NCI-H748 (cell line): ENCODE measurements at regions not wholly inside any gene's neighbourhood (a gene's known extent, or its start where the extent isn't known, plus 50 kb on each side); places are given as distances from the start of the nearest gene placed in this dataset.

Experiments
- DNase-seq: peaks from one replicate; lab custom pipeline; 2025; ENCODE audit not compliant: unreplicated experiment; lab: John Stamatoyannopoulos, UW

DNA sequence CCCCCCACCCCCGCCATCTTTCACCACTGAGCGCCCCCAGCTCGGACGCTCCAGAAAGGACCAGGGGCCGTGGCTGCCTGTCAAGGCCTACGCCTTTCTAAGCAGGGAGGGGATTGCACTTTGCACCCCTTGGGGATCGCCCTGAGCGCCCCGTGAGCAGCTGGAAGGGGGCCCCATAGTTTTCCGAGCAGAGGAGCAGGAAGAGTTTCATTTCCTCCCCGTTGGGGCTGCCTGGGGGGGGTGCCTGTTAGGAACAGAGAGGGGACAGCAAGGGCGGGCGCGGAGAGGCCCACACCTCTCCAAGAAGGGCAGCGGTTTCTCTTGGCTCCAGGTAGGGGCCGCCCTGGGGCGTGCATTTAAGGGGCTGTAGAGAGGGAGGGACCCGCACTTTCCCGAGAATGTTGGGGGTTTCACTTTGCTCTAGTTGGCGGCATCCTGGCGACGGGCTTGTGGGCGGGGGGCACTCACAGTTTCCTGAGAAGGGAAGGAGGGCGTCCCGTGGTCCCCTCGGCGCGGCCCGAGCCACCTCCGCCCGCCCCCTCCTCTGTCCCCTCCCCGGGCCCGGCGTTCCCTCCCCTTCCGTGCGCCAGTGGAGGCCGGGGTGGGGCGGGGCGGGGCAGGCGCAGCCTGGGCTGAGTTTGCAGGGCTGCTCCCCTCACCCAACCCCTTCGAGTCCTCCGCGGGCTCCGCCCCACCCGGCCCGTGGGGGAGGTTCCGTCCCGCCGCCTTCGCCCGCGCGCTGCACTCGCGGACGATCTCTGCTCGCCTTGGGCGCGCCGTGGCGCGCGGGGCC lies 82.3 kb upstream of the CD99 start:
- no peak for DNase-seq

- no peak for DNase-seq
These were observed 84.0 kb upstream of the CD99 start for GRCh38 chrX:2607113-2607512.

GRCh38 chrX:2600564-2600963 lies 90.5 kb upstream of the CD99 start:
- no peak for DNase-seq

DNA sequence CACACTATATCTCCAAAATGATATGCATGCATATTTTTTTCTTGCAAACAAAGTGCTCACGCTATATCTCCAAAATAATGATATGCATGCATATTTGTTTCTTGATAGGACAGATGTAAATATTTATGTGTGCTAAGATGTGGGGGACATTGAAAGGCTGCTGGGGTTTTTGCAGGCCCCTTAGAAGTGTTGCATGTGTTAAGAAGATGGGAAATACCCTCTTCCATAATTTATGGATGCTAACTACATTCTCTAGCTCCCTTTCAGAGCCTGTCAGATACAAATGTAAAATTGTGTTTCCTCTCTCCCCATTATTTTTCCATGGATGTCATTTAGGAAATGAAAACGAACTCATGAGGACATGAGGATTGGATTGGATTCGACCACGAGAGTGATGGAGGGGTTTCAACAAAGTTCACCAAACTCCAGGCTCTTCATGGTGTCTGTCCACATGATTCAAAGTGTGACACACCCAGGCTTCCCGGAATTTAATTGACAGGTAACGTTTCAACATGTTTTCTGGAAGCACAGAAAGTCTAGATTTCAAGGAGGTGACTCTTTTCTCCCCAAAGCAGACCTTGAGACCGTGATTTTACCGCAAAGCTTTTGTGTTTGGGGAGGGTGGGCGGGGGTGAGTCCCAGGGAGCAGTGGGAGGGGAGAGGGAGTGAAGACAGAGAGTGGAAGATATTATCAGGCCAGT lies 94.4 kb upstream of the CD99 start:
- DNase-seq = no peak

DNA sequence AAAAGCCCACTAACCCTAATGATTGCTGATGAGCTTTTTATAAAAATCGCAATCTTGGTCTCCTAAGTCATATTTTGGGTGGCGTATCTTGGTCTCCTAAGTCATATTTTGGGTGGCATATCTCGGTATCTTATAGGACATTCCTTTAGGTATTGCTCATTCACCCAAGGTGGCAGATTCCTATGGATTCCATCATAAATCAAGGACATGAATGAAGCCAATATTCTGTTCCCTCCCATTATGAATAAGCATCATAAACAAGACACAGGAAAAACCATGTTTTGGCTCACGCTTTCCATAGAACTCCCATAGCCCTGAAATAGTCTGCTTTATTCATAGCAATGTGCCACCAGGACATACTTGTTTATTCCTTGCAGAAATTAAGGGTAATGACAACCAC lies 95.0 kb upstream of the CD99 start:
- no peak for DNase-seq

GRCh38 chrX:2595258-2595657 lies 94.5 kb upstream of the DHRSX start:
- DNase-seq = no peak

DNA sequence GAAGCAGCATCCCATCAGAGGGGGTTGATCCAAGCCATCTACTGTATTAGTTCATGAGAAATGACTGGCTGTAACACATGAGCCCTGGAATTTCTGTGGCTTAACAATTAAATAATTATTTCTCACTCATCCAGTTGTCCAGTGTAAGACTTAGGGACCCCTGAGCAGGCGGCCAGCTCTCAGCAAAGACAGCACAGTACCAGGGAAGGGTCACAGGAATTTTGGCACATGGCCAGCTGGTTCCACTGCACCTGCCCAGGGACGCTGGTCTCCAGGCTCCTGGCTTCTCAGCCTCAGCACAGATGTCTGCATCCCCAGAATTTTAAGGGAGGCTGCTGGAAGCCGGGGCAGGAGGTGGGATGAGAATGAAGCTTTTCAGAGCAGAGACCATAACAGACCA lies 93.7 kb upstream of the DHRSX start:
- no peak for DNase-seq

- DNase-seq = no peak
These were observed 91.5 kb upstream of the DHRSX start for GRCh38 chrX:2592279-2592678.

GRCh38 chrX:2589186-2590020 lies 88.6 kb upstream of the DHRSX start:
- no peak for DNase-seq

- DNase-seq = no peak
These were observed 87.3 kb upstream of the DHRSX start for GRCh38 chrX:2588049-2588448.

DNA sequence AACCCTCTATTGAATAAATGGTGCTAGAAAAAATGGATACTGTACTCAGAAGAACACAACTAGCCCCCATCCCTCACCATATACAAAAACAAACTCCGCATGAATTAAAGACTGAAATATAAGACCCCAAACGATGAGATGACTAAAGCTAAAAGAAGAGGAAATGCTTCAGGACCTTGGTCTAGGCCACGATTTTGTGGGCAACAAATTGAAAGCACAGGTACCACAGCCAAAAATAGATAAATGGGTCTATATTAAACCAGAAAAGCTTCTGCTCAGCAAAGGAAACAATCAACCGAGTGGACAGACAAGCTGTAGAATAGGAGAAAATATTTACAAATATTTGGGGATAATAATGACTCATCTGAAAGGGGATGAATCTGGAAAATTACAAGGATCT lies 86.4 kb upstream of the DHRSX start:
- DNase-seq = no peak

DNA sequence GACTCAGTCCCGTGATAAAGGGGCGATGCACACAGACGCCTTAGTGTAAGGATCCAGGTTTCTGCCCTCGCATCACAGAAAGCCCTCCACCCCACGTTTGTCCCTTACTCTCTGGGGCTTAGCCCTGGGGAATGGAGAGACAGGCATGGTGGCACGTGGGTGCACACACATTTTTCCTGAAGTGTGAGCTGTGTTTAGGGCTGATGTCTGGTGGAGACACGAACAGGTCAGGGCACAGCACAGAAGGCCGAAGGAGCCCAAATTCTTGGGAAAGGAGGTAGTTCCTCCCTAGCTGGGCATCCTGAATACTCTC lies 84.3 kb upstream of the DHRSX start:
- DNase-seq = no peak

GRCh38 chrX:2584251-2585157 lies 83.7 kb upstream of the DHRSX start:
- no peak for DNase-seq

GRCh38 chrX:2583194-2584162 lies 82.7 kb upstream of the DHRSX start:
- DNase-seq = no peak

- DNase-seq = no peak
These were observed 81.9 kb upstream of the DHRSX start for GRCh38 chrX:2582667-2583066.

DNA sequence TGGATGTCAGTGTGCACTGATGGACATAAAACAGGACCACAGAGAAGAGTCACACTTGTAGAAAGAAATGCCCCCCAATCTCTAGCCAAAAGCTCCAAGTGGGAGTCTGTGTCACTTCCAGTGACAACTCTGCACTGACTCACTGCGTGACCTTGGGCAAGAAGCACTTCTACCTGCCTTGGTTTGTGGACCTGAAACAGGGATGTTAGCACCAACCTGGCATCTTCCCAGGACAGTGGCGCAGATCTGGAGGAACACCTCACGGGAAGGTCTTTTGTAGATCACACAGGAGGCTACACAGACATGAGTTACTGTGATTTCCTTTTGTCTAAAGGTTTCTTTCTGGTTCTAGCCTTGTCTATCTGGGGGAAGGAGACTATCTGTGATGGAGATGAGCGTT lies 80.5 kb upstream of the DHRSX start:
- no peak for DNase-seq

- DNase-seq = no peak
These were observed 78.1 kb upstream of the DHRSX start for GRCh38 chrX:2578864-2579263.

GRCh38 chrX:2577844-2578466 lies 77.2 kb upstream of the DHRSX start:
- no peak for DNase-seq

DNA sequence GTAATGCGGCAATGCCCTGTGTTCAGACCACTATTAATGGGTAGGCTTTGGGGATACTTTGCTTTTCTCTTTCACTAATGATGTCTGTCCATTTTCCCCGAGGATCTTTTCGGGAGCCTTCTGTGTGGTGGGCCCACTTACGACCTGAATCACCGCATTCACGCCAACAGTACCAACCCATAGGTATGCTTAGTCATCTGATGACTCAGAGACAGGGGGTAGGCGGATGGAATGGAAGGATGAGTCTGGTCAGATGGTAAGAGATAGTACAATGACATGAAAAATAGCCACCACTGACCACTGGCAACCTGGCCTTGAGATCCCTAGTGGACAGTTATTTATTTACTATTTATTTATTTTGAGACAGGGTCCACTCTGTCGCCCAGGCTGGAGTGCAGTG lies 76.0 kb upstream of the DHRSX start:
- DNase-seq = no peak
